ENCODE measurements at regions not wholly inside any gene's neighbourhood (a gene's known extent, or its start where the extent isn't known, plus 50 kb on each side); places are given as distances from the start of the nearest gene placed in this dataset.
"Not testable (repeated sequence)": the region's sequence is repeated elsewhere in the genome, so short reads cannot be mapped to it uniquely, and the experiment has no call there.

- Mint-ChIP-seq H3K27ac (ENCODE audit: unreplicated experiment) (no peak overlapping the region), H3K9me3 (ENCODE audit: unreplicated experiment) (peaks cover 11% of the 10 kb centered on the region), H3K4me3 (ENCODE audit: unreplicated experiment) (no peak overlapping the region), H3K27me3 (ENCODE audit: unreplicated experiment) (no peaks in the 10 kb centered on the region), H3K36me3 (ENCODE audit: unreplicated experiment) (no peaks in the 10 kb centered on the region), H3K4me1 (ENCODE audit: unreplicated experiment) (no peaks in the 10 kb centered on the region)
- DNase-seq (ENCODE audit: extremely low spot score, unreplicated experiment): no peak
- no peak for TF ChIP-seq CTCF (IDR thresholded peaks at IDR 0.05)
These were observed 468.5 kb upstream of the PIK3R1 start for GRCh38 chr5:67747096-67747495.

- not testable (repeated sequence) for H3K27ac Mint-ChIP-seq (ENCODE audit: unreplicated experiment); H3K36me3 Mint-ChIP-seq (ENCODE audit: unreplicated experiment); DNase-seq (ENCODE audit: extremely low spot score, unreplicated experiment); H3K27me3 Mint-ChIP-seq (ENCODE audit: unreplicated experiment); H3K4me1 Mint-ChIP-seq (ENCODE audit: unreplicated experiment); H3K4me3 Mint-ChIP-seq (ENCODE audit: unreplicated experiment)
- peaks cover 11% of the 10 kb centered on the region for H3K9me3 Mint-ChIP-seq (ENCODE audit: unreplicated experiment)
These were observed 468.9 kb upstream of the PIK3R1 start for GRCh38 chr5:67746608-67747007.

GRCh38 chr5:67746103-67746502 lies 469.5 kb upstream of the PIK3R1 start:
- TF ChIP-seq CTCF (IDR thresholded peaks at IDR 0.05): no peak
- peaks cover 11% of the 10 kb centered on the region for H3K9me3 Mint-ChIP-seq (ENCODE audit: unreplicated experiment)

GRCh38 chr5:67732921-67733320 lies 482.6 kb upstream of the PIK3R1 start:
- Mint-ChIP-seq H3K36me3 (ENCODE audit: unreplicated experiment) (no peaks in the 10 kb centered on the region), H3K9me3 (ENCODE audit: unreplicated experiment) (peaks cover 6% of the 10 kb centered on the region), H3K27ac (ENCODE audit: unreplicated experiment) (no peak overlapping the region), H3K4me3 (ENCODE audit: unreplicated experiment) (no peak overlapping the region), H3K4me1 (ENCODE audit: unreplicated experiment) (peaks cover 3% of the 10 kb centered on the region), H3K27me3 (ENCODE audit: unreplicated experiment) (peaks cover 24% of the 10 kb centered on the region)
- no peak for DNase-seq (ENCODE audit: extremely low spot score, unreplicated experiment)
- no peak for TF ChIP-seq CTCF (IDR thresholded peaks at IDR 0.05)

More at GRCh38 chr5:67746103-67746502, 469.5 kb upstream of the PIK3R1 start:
- DNase-seq (ENCODE audit: extremely low spot score, unreplicated experiment): no peak
- Mint-ChIP-seq H3K4me1 (ENCODE audit: unreplicated experiment) (no peaks in the 10 kb centered on the region), H3K27ac (ENCODE audit: unreplicated experiment) (no peak overlapping the region), H3K36me3 (ENCODE audit: unreplicated experiment) (no peaks in the 10 kb centered on the region), H3K27me3 (ENCODE audit: unreplicated experiment) (no peaks in the 10 kb centered on the region), H3K4me3 (ENCODE audit: unreplicated experiment) (no peak overlapping the region)

GRCh38 chr5:67732471-67732870 lies 483.1 kb upstream of the PIK3R1 start:
- no peak for TF ChIP-seq CTCF (IDR thresholded peaks at IDR 0.05)
- Mint-ChIP-seq H3K27ac (ENCODE audit: unreplicated experiment) (no peak overlapping the region), H3K4me1 (ENCODE audit: unreplicated experiment) (peaks cover 3% of the 10 kb centered on the region), H3K27me3 (ENCODE audit: unreplicated experiment) (peaks cover 27% of the 10 kb centered on the region), H3K9me3 (ENCODE audit: unreplicated experiment) (peaks cover 6% of the 10 kb centered on the region), H3K36me3 (ENCODE audit: unreplicated experiment) (no peaks in the 10 kb centered on the region), H3K4me3 (ENCODE audit: unreplicated experiment) (no peak overlapping the region)
- DNase-seq (ENCODE audit: extremely low spot score, unreplicated experiment): no peak

- peaks cover 6% of the 10 kb centered on the region for H3K9me3 Mint-ChIP-seq (ENCODE audit: unreplicated experiment)
- no peak overlapping the region for H3K4me3 Mint-ChIP-seq (ENCODE audit: unreplicated experiment)
- H3K27ac Mint-ChIP-seq (ENCODE audit: unreplicated experiment): no peak overlapping the region
- no peak for TF ChIP-seq CTCF (IDR thresholded peaks at IDR 0.05)
- DNase-seq (ENCODE audit: extremely low spot score, unreplicated experiment): no peak
- peaks cover 3% of the 10 kb centered on the region for H3K4me1 Mint-ChIP-seq (ENCODE audit: unreplicated experiment)
- H3K36me3 Mint-ChIP-seq (ENCODE audit: unreplicated experiment): no peaks in the 10 kb centered on the region
- peaks cover 27% of the 10 kb centered on the region for H3K27me3 Mint-ChIP-seq (ENCODE audit: unreplicated experiment)
These were observed 483.7 kb upstream of the PIK3R1 start for GRCh38 chr5:67731886-67732285.

Measured in osteocyte (in vitro differentiated cells).